B cell (primary cell): ENCODE measurements at regions not wholly inside any gene's neighbourhood (a gene's known extent, or its start where the extent isn't known, plus 50 kb on each side); places are given as distances from the start of the nearest gene placed in this dataset.

Experiments
- ATAC-seq: fragments of 200-7000 bp; cut with Tn5 transposase; one replicate; pipeline ENCODE4 v1.10.0; 2021; ENCODE audit warnings: low read depth, mild to moderate bottlenecking, moderate number of reproducible peaks, moderate library complexity
- CTCF ChIA-PET: fragments of 350-600 bp; sonication (Branson Sonifier 250); formaldehyde crosslinking; loops from one replicate; lab custom pipeline; 2021; ENCODE audit warnings: antibody characterized with exemption, inconsistent platforms; lab: Charles Lee
- POLR2A ChIA-PET: fragments of 350-600 bp; sonication (Branson Sonifier 250); formaldehyde crosslinking; loops from one replicate; lab custom pipeline; 2021; ENCODE audit warnings: antibody characterized with exemption; lab: Charles Lee
- DNase-seq: peaks from one replicate; pipeline ENCODE4 v3.0.0; 2013
- H2AFZ ChIP-seq: 2 replicates; pipeline ENCODE4 v1.6.1; 2012; ENCODE audit warnings: mild to moderate bottlenecking, low read depth, low read length; ENCODE audit not compliant: insufficient read depth, poor library complexity, severe bottlenecking
- H3K27ac ChIP-seq, 2 donors: 1 replicate in 1 of 2; 2 replicates in 1 of 2; pipeline ENCODE4 v1.5.1; 2012 to 2013; ENCODE audit warnings: low read length in 2 of 2, mild to moderate bottlenecking in 2 of 2, moderate library complexity in 1 of 2
- H3K27me3 ChIP-seq, 4 experiments: fragments of 200-600 bp in 1 of 4; sonication (generic) in 1 of 4; replicated peaks in 1 of 4; 1 replicate in 2 of 4; 2 replicates in 2 of 4; pipeline versions ENCODE4 v1.6.1 to v1.7.0; 2013 to 2016; ENCODE audit warnings: low read length in 3 of 4, mild to moderate bottlenecking in 2 of 4, mixed read lengths in 1 of 4, moderate library complexity in 1 of 4; ENCODE audit not compliant: insufficient read depth in 4 of 4, control insufficient read depth in 3 of 4; ENCODE audit errors: control extremely low read depth in 1 of 4
- H3K36me3 ChIP-seq, 2 experiments: replicated peaks in 1 of 2; 1 replicate in 1 of 2; 2 replicates in 1 of 2; pipeline versions ENCODE4 v1.6.1 to v1.7.1; 2013; ENCODE audit warnings: low read length in 1 of 2; ENCODE audit not compliant: insufficient read depth in 2 of 2, control insufficient read depth in 1 of 2; ENCODE audit errors: control extremely low read depth in 1 of 2, extremely low read depth in 1 of 2
- H3K4me1 ChIP-seq, 2 donors: fragments of 200-600 bp in 1 of 2; sonication (generic) in 1 of 2; 1 replicate in 1 of 2; 2 replicates in 1 of 2; pipeline versions ENCODE4 v1.5.1 to v1.6.1; 2013 to 2017; ENCODE audit warnings: low read length in 2 of 2; ENCODE audit not compliant: control insufficient read depth in 2 of 2, insufficient read depth in 2 of 2
- H3K4me2 ChIP-seq: replicated peaks from 2 replicates; pipeline ENCODE3; 2012; ENCODE audit warnings: mild to moderate bottlenecking, low read depth, low read length; ENCODE audit not compliant: poor library complexity, severe bottlenecking
- H3K4me3 ChIP-seq, 5 experiments: fragments of 200-600 bp in 1 of 5; sonication (generic) in 1 of 5; 1 replicate in 3 of 5; 2 replicates in 2 of 5; pipeline versions ENCODE4 v1.5.1 to v1.7.0; 2011 to 2016; ENCODE audit warnings: low read length in 4 of 5, mild to moderate bottlenecking in 4 of 5, low read depth in 2 of 5, control low read depth in 1 of 5, moderate library complexity in 1 of 5; ENCODE audit not compliant: insufficient read depth in 1 of 5; ENCODE audit errors: control extremely low read depth in 1 of 5, extremely low read depth in 1 of 5
- H3K79me2 ChIP-seq: fragments of 200-600 bp; sonication (generic); one replicate; pipeline ENCODE4 v1.6.0; 2016; ENCODE audit warnings: low read length; ENCODE audit not compliant: control insufficient read depth, insufficient read depth
- H3K9ac ChIP-seq: fragments of 200-600 bp; sonication (generic); 2 replicates; pipeline ENCODE4 v1.6.1; 2017; ENCODE audit warnings: mild to moderate bottlenecking, low read length, moderate library complexity
- H3K9me3 ChIP-seq, 3 donors: one replicate each; pipeline versions ENCODE4 v1.6.1 to v1.7.1; 2013; ENCODE audit warnings: low read length in 2 of 3; ENCODE audit not compliant: control insufficient read depth in 2 of 3, insufficient read depth in 1 of 3; ENCODE audit errors: control extremely low read depth in 1 of 3
- H4K20me1 ChIP-seq: 2 replicates; pipeline ENCODE4 v1.6.0; 2012; ENCODE audit warnings: mild to moderate bottlenecking, low read length; ENCODE audit not compliant: insufficient read depth, control insufficient read depth, poor library complexity, severe bottlenecking
- H3K27ac Mint-ChIP-seq: one replicate; pipeline ENCODE4 v1.8.0; 2021; ENCODE audit warnings: mixed read lengths
- H3K27me3 Mint-ChIP-seq: one replicate; pipeline ENCODE4 v1.8.0; 2021; ENCODE audit warnings: mixed read lengths
- H3K4me1 Mint-ChIP-seq: one replicate; pipeline ENCODE4 v1.8.0; 2021; ENCODE audit warnings: mixed read lengths
- H3K4me3 Mint-ChIP-seq: one replicate; pipeline ENCODE4 v1.8.0; 2021; ENCODE audit warnings: mixed read lengths
- H3K9me3 Mint-ChIP-seq: one replicate; pipeline ENCODE4 v1.8.0; 2022; ENCODE audit warnings: mixed read lengths; ENCODE audit not compliant: insufficient read depth
- CTCF ChIP-seq: fragments of 200-600 bp; IDR thresholded peaks from one replicate; pipeline ENCODE4 v1.8.0; 2022; ENCODE audit warnings: antibody characterized with exemption, mild to moderate bottlenecking
- EZH2 ChIP-seq: IDR thresholded peaks from 2 replicates; pipeline ENCODE4 v1.6.1; 2012; ENCODE audit warnings: borderline replicate concordance, low read depth, mild to moderate bottlenecking, moderate library complexity, low read length; ENCODE audit not compliant: insufficient read depth, poor library complexity, severe bottlenecking
- WGBS: methylation state at CpG from one replicate; pipeline ENCODE4 v1.1.5; 2013; ENCODE audit warnings: missing lambda C conversion rate; ENCODE audit not compliant: insufficient coverage; 5-methylcytosine and 5-hydroxymethylcytosine counted together
- intact Hi-C: fragments of 100-400 bp; cut with micrococcal nuclease; formaldehyde crosslinking; loops from one replicate; pipeline ENCODE4 v1.10.0; 2022

- no peaks in the 10 kb centered on the region for H4K20me1 ChIP-seq
- Mint-ChIP-seq H3K4me3 (no peak overlapping the region), H3K9me3 (peaks cover 8% of the 10 kb centered on the region), H3K27me3 (no peaks in the 10 kb centered on the region), H3K4me1 (no peaks in the 10 kb centered on the region), H3K27ac (no peak overlapping the region)
- ChIA-PET CTCF (no interaction called here), POLR2A (no interaction called here)
- H3K4me1 ChIP-seq, result no peaks in the 10 kb centered on the region
- H3K4me3 ChIP-seq, result no peak overlapping the region
- no peaks in the 10 kb centered on the region for H3K79me2 ChIP-seq
- no peak overlapping the region for H2AFZ ChIP-seq
- H3K36me3 ChIP-seq, result no peaks in the 10 kb centered on the region
- ATAC-seq (no peak), DNase-seq (no peak)
- H3K9ac ChIP-seq, result no peak overlapping the region
- H3K27me3 ChIP-seq, result no peaks in the 10 kb centered on the region
- no peak overlapping the region for H3K27ac ChIP-seq
- H3K4me2 ChIP-seq, result no peak overlapping the region
- peaks cover 0 to 6% (median 0%) of the 10 kb centered on the region in 3 donors for H3K9me3 ChIP-seq
- intact Hi-C loops, result no loop called here
- 89% methylated on average over 12 of the region's 15 CpGs for WGBS
- TF ChIP-seq CTCF, result no peak
- no peak for TF ChIP-seq EZH2
Measured at GRCh38 chr10:130751106-130751840, 560.2 kb downstream of the TCERG1L start.

GRCh38 chr10:130751851-130752250 lies 559.7 kb downstream of the TCERG1L start:
- intact Hi-C loops, result no loop called here
- H3K27ac ChIP-seq, result no peak overlapping the region
- H3K27me3 ChIP-seq, result no peaks in the 10 kb centered on the region
- no peak overlapping the region for H3K4me3 ChIP-seq
- no peak overlapping the region for H2AFZ ChIP-seq
- H3K27ac Mint-ChIP-seq, result no peak overlapping the region
- H3K4me3 Mint-ChIP-seq, result no peak overlapping the region
- DNase-seq (no peak), ATAC-seq (no peak)
- H3K4me2 ChIP-seq, result no peak overlapping the region
- H3K9ac ChIP-seq, result no peak overlapping the region
- H3K36me3 ChIP-seq, result no peaks in the 10 kb centered on the region
- TF ChIP-seq EZH2 (no peak), CTCF (no peak)
- ChIA-PET CTCF (no interaction called here), POLR2A (no interaction called here)
- H3K4me1 ChIP-seq, result no peaks in the 10 kb centered on the region
- no peaks in the 10 kb centered on the region for H3K27me3 Mint-ChIP-seq
- H3K79me2 ChIP-seq, result no peaks in the 10 kb centered on the region
- peaks cover 0 to 6% (median 0%) of the 10 kb centered on the region in 3 donors for H3K9me3 ChIP-seq
- H4K20me1 ChIP-seq, result no peaks in the 10 kb centered on the region
- WGBS, result no CpG with 5 or more reads among the region's 8 CpGs
- no peaks in the 10 kb centered on the region for H3K4me1 Mint-ChIP-seq
- peaks cover 8% of the 10 kb centered on the region for H3K9me3 Mint-ChIP-seq
